ENCODE measurements at regions not wholly inside any gene's neighbourhood (a gene's known extent, or its start where the extent isn't known, plus 50 kb on each side); places are given as distances from the start of the nearest gene placed in this dataset.
"Not testable (repeated sequence)": the region's sequence is repeated elsewhere in the genome, so short reads cannot be mapped to it uniquely, and the experiment has no call there.

GRCh38 chr9:87423885-87424284 lies 73.8 kb upstream of the DAPK1 start:
- H3K23me2 ChIP-seq (ENCODE audit: low read depth, low read length); H3K4ac ChIP-seq (replicated peaks; ENCODE audit: insufficient read length, low read depth, low read length); H3K9me3 ChIP-seq (ENCODE audit: insufficient read depth in 2 of 2, low read depth in 1 of 2, low read length in 1 of 2); H3K23ac ChIP-seq (ENCODE audit: insufficient read length); H4K5ac ChIP-seq (ENCODE audit: insufficient read length, low read depth, low read length); H3K27ac ChIP-seq (ENCODE audit: low read depth, low read length); H4K91ac ChIP-seq (replicated peaks; ENCODE audit: insufficient read length, low read length); H2BK20ac ChIP-seq (ENCODE audit: low read length); H4K20me1 ChIP-seq (replicated peaks in 1 of 2; ENCODE audit: control insufficient read depth in 1 of 2, insufficient read depth in 2 of 2, low read length in 2 of 2); H2AK5ac ChIP-seq (ENCODE audit: low read depth, low read length); H3K4me1 ChIP-seq (replicated peaks in 1 of 4; ENCODE audit: control insufficient read depth in 3 of 4, insufficient read depth in 4 of 4, low read length in 3 of 4); H3K27me3 ChIP-seq (replicated peaks in 1 of 4; ENCODE audit: control insufficient read depth in 3 of 4, extremely low read depth in 1 of 4, insufficient read depth in 3 of 4, low read length in 3 of 4); H2BK15ac ChIP-seq (ENCODE audit: low read length); H2BK12ac ChIP-seq (ENCODE audit: low read depth, low read length); H3K56ac ChIP-seq (replicated peaks; ENCODE audit: insufficient read length, low read depth, low read length); DNase-seq (ENCODE audit: low read depth in 1 of 2, low spot score in 2 of 2); H3K18ac ChIP-seq (ENCODE audit: extremely low read depth, low read length); H3K4me3 ChIP-seq (ENCODE audit: extremely low read depth in 1 of 4, insufficient read depth in 2 of 4, low read depth in 3 of 4, low read length in 4 of 4); H2BK5ac ChIP-seq (ENCODE audit: low read depth, low read length); H2BK120ac ChIP-seq (replicated peaks; ENCODE audit: low read depth, low read length); H3K79me2 ChIP-seq (ENCODE audit: control insufficient read depth in 1 of 2, insufficient read depth in 2 of 2, low read length in 2 of 2); FAIRE-seq; H4K8ac ChIP-seq (ENCODE audit: extremely low read depth, insufficient read depth, low read length); H3K79me1 ChIP-seq (ENCODE audit: low read depth, low read length); H3K4me2 ChIP-seq (ENCODE audit: insufficient read depth in 1 of 2, low read depth in 2 of 2, low read length in 2 of 2); H3K9ac ChIP-seq (replicated peaks in 1 of 4; ENCODE audit: extremely low read depth in 1 of 4, low read depth in 3 of 4, low read length in 3 of 4); H3K14ac ChIP-seq (ENCODE audit: insufficient read length); H2AFZ ChIP-seq (ENCODE audit: low read length): not testable (repeated sequence)
- POLR2A ChIA-PET (ENCODE audit: partially characterized antibody): interaction anchor here (1.0 to 3.3 kb wide), 10 partner anchors 8 to 86 kb away, joined by 3 to 18 read pairs (median 5); partner anchors contain the start of gene DAPK1
- 83% methylated on average over 4 of the region's 4 CpGs; no CpG with 5 or more reads in 1 of the 2 experiments for WGBS, 2 experiments (ENCODE audit: extremely low coverage in 1 of 2, insufficient coverage in 1 of 2, insufficient read length in 1 of 2, insufficient replicate concordance in 2 of 2, low coverage in 1 of 2, low lambda C conversion rate in 2 of 2, missing lambda C conversion rate in 1 of 2)
- H3K36me3 ChIP-seq (ENCODE audit: control insufficient read depth in 2 of 4, insufficient read depth in 4 of 4, low read length in 3 of 4): peaks cover 2 to 28% (median 16%) of the 10 kb centered on the region in 4 experiments; a peak in 6 of 8 replicates
- CTCF ChIA-PET (ENCODE audit: partially characterized antibody): interaction anchor here (2.0 kb wide), 1 partner anchor 87 kb away, joined by 5 read pairs; no protein-coding TSS in a partner anchor
